Glomerular visceral epithelial cell (primary cell): ENCODE measurements at regions not wholly inside any gene's neighbourhood (a gene's known extent, or its start where the extent isn't known, plus 50 kb on each side); places are given as distances from the start of the nearest gene placed in this dataset.
"Not testable (repeated sequence)": the region's sequence is repeated elsewhere in the genome, so short reads cannot be mapped to it uniquely, and the experiment has no call there.

Source experiments
- DNase-seq: peaks from one replicate; pipeline ENCODE4 v3.0.0-alpha.2; 2016; ENCODE audit errors: extremely low spot score

GRCh38 chr12:97800561-97800960 lies 338.0 kb downstream of the RMST start:
- no peak for DNase-seq

GRCh38 chr12:97801471-97802059 lies 339.0 kb downstream of the RMST start:
- DNase-seq: no peak

GRCh38 chr12:97805146-97805545 lies 342.5 kb downstream of the RMST start:
- no peak for DNase-seq

GRCh38 chr12:97813301-97813700 lies 350.7 kb downstream of the RMST start:
- no peak for DNase-seq

- no peak for DNase-seq
Measured at GRCh38 chr12:97821806-97822205, 359.2 kb downstream of the RMST start.

- no peak for DNase-seq
Measured at GRCh38 chr12:97835541-97835940, 372.9 kb downstream of the RMST start.

GRCh38 chr12:97837401-97837800 lies 374.8 kb downstream of the RMST start:
- no peak for DNase-seq

GRCh38 chr12:97848051-97848450 lies 385.4 kb downstream of the RMST start:
- no peak for DNase-seq

GRCh38 chr12:97854477-97854876 lies 391.9 kb downstream of the RMST start:
- no peak for DNase-seq

- no peak for DNase-seq
Measured at GRCh38 chr12:97862072-97862471, 399.5 kb downstream of the RMST start.

- no peak for DNase-seq
Measured at GRCh38 chr12:97875064-97875463, 412.5 kb downstream of the RMST start.

- no peak for DNase-seq
Measured at GRCh38 chr12:97876780-97877179, 414.2 kb downstream of the RMST start.

GRCh38 chr12:97877404-97877803 lies 414.8 kb downstream of the RMST start:
- DNase-seq: no peak

GRCh38 chr12:97886511-97887176 lies 424.0 kb downstream of the RMST start:
- no peak for DNase-seq

- DNase-seq: not testable (repeated sequence)
Measured at GRCh38 chr12:97897881-97898280, 435.3 kb downstream of the RMST start.

- DNase-seq: no peak
Measured at GRCh38 chr12:97899529-97899928, 436.9 kb downstream of the RMST start.

GRCh38 chr12:97899956-97900355 lies 437.4 kb downstream of the RMST start:
- DNase-seq: no peak

GRCh38 chr12:97903356-97903755 lies 440.8 kb downstream of the RMST start:
- no peak for DNase-seq

GRCh38 chr12:97907504-97907903 lies 444.9 kb downstream of the RMST start:
- DNase-seq: no peak

GRCh38 chr12:97910559-97910958 lies 448.0 kb downstream of the RMST start:
- no peak for DNase-seq

GRCh38 chr12:97912943-97913342 lies 450.3 kb downstream of the RMST start:
- no peak for DNase-seq

- no peak for DNase-seq
Measured at GRCh38 chr12:97921979-97922722, 459.5 kb downstream of the RMST start.

GRCh38 chr12:97923546-97923945 lies 460.9 kb downstream of the RMST start:
- no peak for DNase-seq
